Stimulated activated CD8-positive, alpha-beta memory T cell treated with anti-CD3 and anti-CD28 coated beads, Interleukin-15, amount 100 ng/mL, for 24 hours (primary cell): ENCODE measurements at regions not wholly inside any gene's neighbourhood (a gene's known extent, or its start where the extent isn't known, plus 50 kb on each side); places are given as distances from the start of the nearest gene placed in this dataset.

ENCODE experiments used
- DNase-seq: peaks from one replicate; pipeline ENCODE4 v3.0.0-alpha.2; 2020; ENCODE audit warnings: low read depth

- no peak for DNase-seq
Measured at GRCh38 chr21:25375675-25376074, 231.6 kb downstream of the MRPL39 start.

GRCh38 chr21:25373126-25374082 is 233.9 kb downstream of the MRPL39 start:
- no peak for DNase-seq

- DNase-seq = no peak
Measured at GRCh38 chr21:25371841-25372425, 235.3 kb downstream of the MRPL39 start.

- DNase-seq = no peak
Measured at GRCh38 chr21:25370311-25370744, 237.0 kb downstream of the MRPL39 start.

DNA sequence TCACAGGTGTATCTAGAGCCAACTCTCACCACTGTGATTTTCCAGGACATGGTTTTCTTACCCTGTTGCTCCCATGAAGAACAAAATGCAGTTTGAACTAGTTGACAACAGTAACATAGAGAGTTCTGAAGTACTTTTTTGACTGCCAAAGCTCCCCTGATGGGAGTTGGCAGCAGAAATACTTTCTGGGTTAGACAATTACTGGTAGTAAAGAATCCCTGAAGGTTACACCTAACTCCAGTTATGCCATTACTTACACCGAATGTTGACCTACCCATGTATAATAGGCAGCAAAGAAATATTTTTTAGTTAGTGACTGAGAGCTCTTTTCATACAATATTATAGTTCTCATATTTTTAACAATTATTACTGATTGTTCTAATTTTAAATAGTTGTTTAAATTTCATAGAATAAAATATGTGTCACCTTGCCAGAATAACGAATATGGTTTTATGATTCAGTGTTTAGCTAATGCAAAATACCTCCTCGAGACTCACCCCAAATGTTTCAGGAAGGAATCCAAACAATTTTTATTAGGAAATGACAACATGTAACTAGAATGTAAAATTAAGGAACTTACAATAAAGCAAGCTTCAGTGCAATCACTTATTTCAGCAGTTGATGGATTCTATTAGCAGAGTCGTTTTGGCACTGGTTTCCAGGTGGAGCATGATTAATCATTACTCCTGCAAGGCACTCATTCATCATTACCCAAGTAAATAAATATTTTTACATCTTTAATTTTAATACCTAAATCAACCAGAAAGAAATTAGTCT is 237.6 kb downstream of the MRPL39 start:
- DNase-seq = no peak

DNA sequence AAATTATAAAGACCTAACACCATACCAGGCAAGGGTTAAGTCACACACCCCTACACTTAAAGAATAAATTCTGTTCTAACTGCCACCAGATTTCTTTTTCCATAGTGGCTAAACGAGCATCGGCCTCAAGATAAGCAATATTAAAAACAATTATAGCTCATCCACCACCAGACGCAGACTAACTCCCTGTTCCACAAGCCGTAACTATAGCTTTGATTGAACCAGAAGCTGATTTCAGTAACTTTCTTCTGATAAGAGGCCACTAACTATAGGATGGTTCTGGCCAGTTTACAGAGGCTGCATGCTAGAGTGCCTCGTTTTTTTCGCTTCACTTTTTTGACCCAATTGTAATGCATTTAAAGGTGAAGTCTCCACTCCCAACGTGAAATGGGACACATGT is 238.8 kb downstream of the MRPL39 start:
- no peak for DNase-seq

- no peak for DNase-seq
Measured at GRCh38 chr21:25366116-25366515, 241.2 kb downstream of the MRPL39 start.

- DNase-seq = no peak
Measured at GRCh38 chr21:25362375-25363267, 244.7 kb downstream of the MRPL39 start.

DNA sequence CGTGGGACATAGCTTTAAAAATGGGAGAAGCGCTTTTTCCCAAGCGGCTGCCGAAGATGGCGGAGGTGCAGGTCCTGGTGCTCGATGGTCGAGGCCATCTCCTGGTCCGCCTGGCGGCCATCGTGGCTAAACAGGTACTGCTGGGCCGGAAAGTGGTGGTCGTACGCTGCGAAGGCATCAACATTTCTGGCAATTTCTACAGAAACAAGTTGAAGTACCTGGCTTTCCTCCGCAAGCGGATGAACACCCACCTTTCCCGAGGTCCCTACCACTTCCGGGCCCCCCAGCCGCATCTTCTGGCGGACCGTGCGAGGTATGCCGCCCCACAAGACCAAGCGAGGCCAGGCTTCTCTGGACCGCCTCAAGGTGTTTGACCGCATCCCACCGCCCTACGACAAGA is 245.5 kb downstream of the MRPL39 start:
- no peak for DNase-seq

- no peak for DNase-seq
Measured at GRCh38 chr21:25361097-25361496, 246.2 kb downstream of the MRPL39 start.

DNA sequence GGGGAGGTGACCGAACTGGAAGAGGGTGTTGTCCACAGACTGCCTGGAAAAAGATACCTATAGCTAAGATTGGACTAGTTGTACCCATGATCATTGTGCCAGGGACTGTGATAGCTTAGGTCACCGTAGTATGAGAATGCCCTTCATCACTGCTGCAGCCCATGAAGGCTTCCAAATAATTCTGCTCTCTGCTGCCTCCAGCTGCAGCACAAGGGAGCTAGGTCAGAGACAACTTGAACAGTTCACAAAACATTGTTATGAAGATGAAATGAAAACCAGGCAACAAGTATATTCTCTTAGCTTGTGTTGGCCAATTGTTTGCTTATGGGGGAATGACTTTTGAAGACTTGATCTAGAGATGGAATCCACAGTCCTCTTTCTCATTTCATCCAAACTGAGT is 246.7 kb downstream of the MRPL39 start:
- no peak for DNase-seq

DNA sequence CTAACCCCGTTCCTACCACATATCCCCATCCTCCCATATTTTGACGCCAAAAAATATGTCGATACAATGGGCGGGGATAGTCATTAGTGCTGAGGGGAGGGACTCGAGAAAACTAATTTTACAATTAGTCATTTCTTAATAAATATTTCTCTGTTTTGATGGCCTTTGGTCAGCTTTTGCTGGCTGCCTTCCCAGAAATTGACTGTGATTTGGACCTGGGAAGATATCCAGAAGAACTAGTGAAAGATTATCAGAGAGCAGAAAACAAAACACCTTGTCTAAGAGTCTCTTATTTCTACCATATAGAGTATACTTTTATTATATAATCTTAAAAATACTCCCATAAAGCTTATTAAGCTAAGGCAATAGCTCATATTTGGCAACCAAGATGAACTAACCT is 247.6 kb downstream of the MRPL39 start:
- no peak for DNase-seq

DNA sequence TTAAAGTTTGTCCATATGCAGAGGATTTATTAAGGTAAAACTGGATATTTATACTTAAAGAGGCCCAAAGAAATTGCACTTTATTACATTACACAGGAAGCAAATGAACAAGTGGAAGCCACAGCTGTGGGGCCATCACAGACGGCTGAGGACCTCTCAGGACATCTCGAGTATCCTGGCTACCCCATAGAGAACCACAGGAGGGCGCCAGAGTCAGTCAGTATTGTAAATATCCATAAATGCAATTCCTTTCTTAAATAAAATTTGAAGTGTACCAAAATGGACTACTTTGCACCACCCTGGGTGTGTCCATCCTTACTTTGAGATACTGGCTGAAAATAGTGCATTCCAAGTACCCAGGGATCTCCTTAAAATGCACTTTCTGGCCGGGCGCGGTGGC is 257.2 kb downstream of the MRPL39 start:
- no peak for DNase-seq

DNA sequence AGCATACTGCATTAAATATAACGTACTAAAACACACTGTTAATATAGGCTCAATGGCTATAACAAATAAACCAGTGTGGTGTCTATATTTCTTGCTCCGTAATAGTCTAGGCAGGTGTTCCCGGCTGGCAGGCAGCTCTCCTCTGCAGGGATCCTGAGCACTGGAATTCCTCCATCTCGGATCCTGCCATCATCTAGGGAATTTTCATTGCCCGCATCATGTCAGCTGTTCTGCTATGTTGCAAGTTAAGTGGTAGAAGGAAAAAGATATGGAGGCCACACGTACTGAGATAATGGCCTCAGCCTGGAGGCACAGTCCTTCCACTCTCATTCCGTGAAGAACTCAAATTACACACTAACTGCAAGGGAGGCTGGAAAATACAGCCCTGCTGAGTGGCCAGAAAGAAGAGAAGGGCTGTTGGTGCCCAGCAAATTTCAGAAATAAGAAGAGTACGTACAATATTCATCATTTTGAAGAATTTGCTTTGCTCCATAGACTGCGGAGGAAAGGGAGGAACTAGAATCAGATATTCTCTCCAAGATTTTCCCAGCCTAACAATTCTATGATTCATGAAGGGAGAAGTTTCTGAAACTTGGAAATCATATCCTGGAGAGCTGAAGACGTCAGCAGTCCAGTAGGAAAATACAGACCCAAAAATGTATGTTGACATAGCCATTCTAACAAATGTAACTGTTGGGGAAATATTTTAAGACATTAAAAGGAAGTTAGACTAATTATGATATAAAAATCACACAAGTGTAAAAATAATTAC is 263.3 kb downstream of the MRPL39 start:
- no peak for DNase-seq

DNA sequence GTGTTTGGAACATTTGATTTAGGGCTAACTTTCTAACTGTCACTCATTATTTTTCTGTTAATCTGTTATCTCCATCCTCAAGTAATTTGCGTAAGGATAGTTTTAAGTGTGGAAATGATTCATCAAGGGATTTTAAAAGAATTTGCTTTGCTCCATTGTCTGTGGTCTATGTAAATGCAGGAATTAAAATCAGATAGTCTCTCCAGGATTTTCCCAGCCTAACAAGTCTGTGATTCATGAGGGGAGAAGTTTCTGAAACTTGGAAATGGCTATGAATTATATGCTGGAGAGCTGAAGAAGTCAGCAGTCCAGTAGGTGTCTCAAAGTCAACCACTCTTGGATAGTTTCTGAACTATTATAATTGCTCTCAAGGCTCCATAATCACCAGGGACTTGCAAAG is 264.5 kb downstream of the MRPL39 start:
- DNase-seq = no peak

- no peak for DNase-seq
Measured at GRCh38 chr21:25341981-25342380, 265.3 kb downstream of the MRPL39 start.

GRCh38 chr21:25338415-25338814 is 268.9 kb downstream of the MRPL39 start:
- no peak for DNase-seq

DNA sequence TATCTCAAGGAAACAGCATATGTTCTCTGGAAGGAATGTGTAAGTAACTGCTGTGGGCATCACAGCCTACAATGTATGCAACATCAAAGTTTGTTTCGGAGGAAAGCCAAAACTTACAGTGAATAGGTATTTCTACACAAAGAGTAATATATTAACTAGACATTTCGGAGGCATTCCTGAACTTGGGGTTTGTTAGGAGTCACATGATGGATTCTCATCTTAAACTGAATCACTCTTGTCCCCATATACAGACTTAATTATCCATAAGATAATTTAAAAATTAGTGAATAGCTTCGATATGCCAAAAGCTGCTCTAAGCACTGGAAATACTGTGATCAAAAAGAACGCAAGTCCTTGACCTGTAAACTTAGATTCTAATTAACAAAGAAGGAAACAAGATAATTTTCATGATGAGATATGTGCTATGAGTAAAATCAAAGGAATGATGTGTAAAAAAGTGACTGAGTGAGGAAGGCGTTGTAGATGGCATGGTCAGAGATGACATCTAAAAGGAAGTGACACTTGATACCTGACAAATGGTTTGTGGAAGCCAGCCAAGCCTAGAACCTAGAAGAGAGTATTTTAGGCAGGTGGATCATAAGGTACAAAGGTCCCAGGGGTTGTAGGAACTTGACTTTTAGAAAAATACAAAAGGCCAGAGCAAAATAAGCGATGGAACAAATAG is 273.1 kb downstream of the MRPL39 start:
- DNase-seq = no peak

- DNase-seq = no peak
Measured at GRCh38 chr21:25331286-25331685, 276.0 kb downstream of the MRPL39 start.

- DNase-seq = no peak
Measured at GRCh38 chr21:25330266-25330665, 277.0 kb downstream of the MRPL39 start.
